ENCODE measurements at regions not wholly inside any gene's neighbourhood (a gene's known extent, or its start where the extent isn't known, plus 50 kb on each side); places are given as distances from the start of the nearest gene placed in this dataset.

GRCh38 chr3:23019596-23020300, 183.4 kb upstream of the UBE2E2 start:
- Histone ChIP-seq H3K9me3 (peaks cover 3% of the 10 kb centered on the region), H3K4me1 (no peaks in the 10 kb centered on the region), H3K4me3 (no peak overlapping the region), H3K27ac (no peak overlapping the region), H3K36me3 (no peaks in the 10 kb centered on the region), H3K27me3 (ENCODE audit: low read depth) (no peaks in the 10 kb centered on the region)
- no peak for DNase-seq
- intact Hi-C loops (cut with DNase I) = no loop called here
- no peak for TF ChIP-seq CTCF (IDR thresholded peaks at IDR 0.05)
- no peak for ATAC-seq

GRCh38 chr3:23028294-23028693, 174.8 kb upstream of the UBE2E2 start:
- Histone ChIP-seq H3K27ac (no peak overlapping the region), H3K4me3 (no peak overlapping the region), H3K27me3 (ENCODE audit: low read depth) (no peaks in the 10 kb centered on the region), H3K36me3 (no peaks in the 10 kb centered on the region), H3K4me1 (no peaks in the 10 kb centered on the region), H3K9me3 (no peaks in the 10 kb centered on the region)
- no peak for TF ChIP-seq CTCF (IDR thresholded peaks at IDR 0.05)
- ATAC-seq = no peak
- DNase-seq = no peak
- intact Hi-C loops (cut with DNase I) = no loop called here

GRCh38 chr3:23029001-23029400, 174.1 kb upstream of the UBE2E2 start:
- Histone ChIP-seq H3K27ac (no peak overlapping the region), H3K36me3 (no peaks in the 10 kb centered on the region), H3K4me1 (no peaks in the 10 kb centered on the region), H3K9me3 (no peaks in the 10 kb centered on the region), H3K27me3 (ENCODE audit: low read depth) (no peaks in the 10 kb centered on the region), H3K4me3 (no peak overlapping the region)
- ATAC-seq (no peak), DNase-seq (no peak)
- TF ChIP-seq CTCF (IDR thresholded peaks at IDR 0.05) = no peak
- intact Hi-C loops (cut with DNase I) = no loop called here

GRCh38 chr3:23035927-23036640, 167.0 kb upstream of the UBE2E2 start:
- no peak for TF ChIP-seq CTCF (IDR thresholded peaks at IDR 0.05)
- H3K4me3 ChIP-seq = no peak overlapping the region
- intact Hi-C loops (cut with DNase I) = no loop called here
- H3K27me3 ChIP-seq (ENCODE audit: low read depth) = no peaks in the 10 kb centered on the region
- ATAC-seq (peak; percentile 27 to 61), DNase-seq (peak; percentile 53)
- peaks cover 25% of the 10 kb centered on the region for H3K4me1 ChIP-seq
- no peaks in the 10 kb centered on the region for H3K9me3 ChIP-seq
- H3K36me3 ChIP-seq = no peaks in the 10 kb centered on the region
- peak overlapping the region; percentile 33 for H3K27ac ChIP-seq

GRCh38 chr3:23036728-23037127, 166.4 kb upstream of the UBE2E2 start:
- no peak for TF ChIP-seq CTCF (IDR thresholded peaks at IDR 0.05)
- DNase-seq (no peak), ATAC-seq (peak; percentile 71 to 91)
- H3K27ac ChIP-seq = no peak overlapping the region
- intact Hi-C loops (cut with DNase I) = no loop called here
- peaks cover 25% of the 10 kb centered on the region for H3K4me1 ChIP-seq
- H3K9me3 ChIP-seq = no peaks in the 10 kb centered on the region
- no peak overlapping the region for H3K4me3 ChIP-seq
- H3K27me3 ChIP-seq (ENCODE audit: low read depth) = no peaks in the 10 kb centered on the region
- H3K36me3 ChIP-seq = no peaks in the 10 kb centered on the region
